ENCODE measurements at regions not wholly inside any gene's neighbourhood (a gene's known extent, or its start where the extent isn't known, plus 50 kb on each side); places are given as distances from the start of the nearest gene placed in this dataset.

GRCh38 chr2:221844212-221845020, 272.3 kb upstream of the EPHA4 start:
- no peak for TF ChIP-seq CTCF (IDR thresholded peaks at IDR 0.05)
- TF ChIP-seq POLR2A (IDR thresholded peaks at IDR 0.05), result no peak
- no peak for TF ChIP-seq POLR2AphosphoS5 (IDR thresholded peaks at IDR 0.05; ENCODE audit: insufficient read depth in 1 of 2, low read depth in 1 of 2)

Measured in vagina (tissue), 2 donors.